D341Med (cell line): ENCODE measurements at regions not wholly inside any gene's neighbourhood (a gene's known extent, or its start where the extent isn't known, plus 50 kb on each side); places are given as distances from the start of the nearest gene placed in this dataset.
"Not testable (repeated sequence)": the region's sequence is repeated elsewhere in the genome, so short reads cannot be mapped to it uniquely, and the experiment has no call there.

Experiments used
- DNase-seq: peaks from one replicate; pipeline ENCODE4 v3.0.0; 2012; ENCODE audit warnings: low spot score

- no peak for DNase-seq
These were observed 76.9 kb upstream of the EED start for GRCh38 chr11:86167499-86168164.

DNA sequence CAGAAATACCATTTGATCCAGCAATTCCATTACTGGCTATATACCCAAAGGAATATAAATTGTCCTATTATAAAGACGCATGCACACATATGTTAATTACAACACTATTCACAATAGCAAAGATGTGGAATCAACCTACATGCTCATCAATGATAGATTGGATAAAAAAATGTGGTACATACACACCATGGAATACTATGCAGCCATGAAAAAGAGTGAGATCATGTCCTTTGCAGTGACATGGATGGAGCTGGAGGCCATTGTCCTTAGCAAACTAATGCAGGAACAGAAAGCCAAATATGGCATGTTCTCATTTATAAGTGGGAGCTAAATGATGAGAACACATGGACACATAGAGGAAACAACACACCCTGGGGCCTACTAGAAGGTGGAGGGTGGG is 78.3 kb upstream of the EED start:
- not testable (repeated sequence) for DNase-seq

- DNase-seq, result no peak
These were observed 80.4 kb upstream of the EED start for GRCh38 chr11:86164106-86164505.

DNA sequence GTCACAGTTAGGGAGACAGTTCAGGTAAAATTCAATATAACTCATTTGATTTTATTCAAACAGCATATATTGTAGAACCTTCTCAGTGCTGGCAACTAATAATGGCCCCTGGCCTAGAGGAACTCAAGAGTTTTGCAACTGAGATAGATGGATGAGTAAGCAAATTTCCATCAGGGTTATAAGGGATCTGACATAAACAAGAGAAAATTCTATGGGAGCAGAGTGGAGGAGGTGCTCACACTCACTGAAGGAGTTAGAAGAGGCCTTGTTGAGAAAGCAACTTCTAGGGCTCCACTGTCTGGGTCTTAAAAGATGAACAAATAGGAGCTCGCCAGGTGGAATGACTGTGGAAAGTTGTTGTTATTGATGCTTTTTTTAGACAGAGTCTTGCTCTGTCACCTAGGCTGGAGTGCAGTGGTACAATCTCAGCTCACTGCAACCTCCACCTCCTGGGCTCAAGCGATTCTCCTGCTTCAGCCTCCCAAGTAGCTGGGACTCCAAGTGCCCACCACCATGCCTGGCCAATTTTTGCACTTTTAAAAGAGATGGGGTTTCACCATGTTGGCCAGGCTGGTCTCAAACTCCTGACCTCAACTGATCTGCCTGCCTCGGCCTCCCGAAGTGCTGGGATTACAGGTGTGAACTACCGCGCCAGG is 81.2 kb upstream of the EED start:
- DNase-seq, result not testable (repeated sequence)

GRCh38 chr11:86162239-86162638 is 82.3 kb upstream of the EED start:
- no peak for DNase-seq

DNA sequence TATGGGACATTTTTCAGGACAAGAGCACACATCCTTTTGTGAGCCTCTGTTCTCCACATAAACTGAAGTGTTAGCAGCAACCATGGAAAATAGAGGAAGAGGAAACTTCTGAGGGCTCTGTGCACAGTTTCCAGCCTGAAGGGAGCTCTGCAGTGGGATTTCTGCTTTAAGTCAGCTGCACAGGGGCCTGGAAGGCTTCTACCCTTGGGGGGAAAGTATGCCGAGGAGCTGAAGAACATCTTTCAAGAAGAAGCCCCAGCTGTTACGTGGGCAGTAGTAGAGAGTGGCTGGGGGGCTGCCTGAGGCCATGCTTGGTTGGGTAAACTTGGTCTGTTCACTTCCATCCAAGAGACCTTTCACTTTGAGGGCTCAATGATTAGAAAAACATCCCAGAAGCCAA is 82.7 kb upstream of the EED start:
- no peak for DNase-seq

DNA sequence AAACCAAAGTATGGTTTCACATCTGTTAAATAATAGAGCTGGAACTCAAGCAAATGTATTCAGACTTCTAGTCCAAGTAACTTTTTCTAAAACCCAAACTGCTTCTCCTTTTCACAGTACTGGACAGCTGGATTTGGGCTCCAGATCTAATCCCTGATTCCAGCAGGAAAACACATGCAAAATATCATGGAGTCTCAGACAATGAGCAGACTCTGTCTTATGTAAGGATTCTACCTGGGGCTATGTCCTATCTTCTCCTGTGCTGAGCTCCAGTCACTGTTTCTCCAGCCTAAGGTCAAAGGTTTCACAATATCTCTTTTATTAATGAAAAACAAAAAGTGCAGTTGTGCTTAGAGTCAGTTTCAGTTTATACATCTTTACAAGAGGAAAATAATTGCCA is 83.2 kb upstream of the EED start:
- DNase-seq, result no peak

DNA sequence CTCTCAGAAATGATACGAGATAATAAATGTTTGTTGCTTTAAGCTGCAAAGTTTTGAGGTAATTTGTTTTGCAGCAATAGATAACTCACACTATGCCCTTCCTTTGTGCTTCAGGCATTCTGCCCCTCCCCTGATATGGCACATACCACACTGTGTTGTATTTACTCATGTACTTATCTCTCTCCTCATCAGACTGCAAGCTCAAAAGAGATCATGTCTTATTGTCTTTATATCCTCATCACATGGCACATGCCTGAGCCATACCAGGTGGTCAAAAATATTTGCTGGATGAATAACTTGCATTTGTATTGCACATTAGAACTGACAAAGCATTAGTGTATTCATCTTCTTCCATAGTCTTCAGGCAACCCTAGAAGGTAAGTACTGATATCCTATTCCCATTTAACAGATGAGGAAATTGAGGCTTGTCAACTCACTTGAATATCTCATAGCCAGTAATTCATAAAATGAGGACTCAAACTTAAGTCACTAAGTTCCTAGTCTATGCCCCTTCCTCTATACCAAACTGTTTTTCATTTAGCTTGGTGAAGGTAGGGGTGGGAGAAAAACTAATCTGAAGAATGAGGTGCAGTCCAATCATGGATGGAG is 83.9 kb upstream of the EED start:
- DNase-seq, result no peak

GRCh38 chr11:86159581-86159891 is 85.0 kb upstream of the EED start:
- no peak for DNase-seq

DNA sequence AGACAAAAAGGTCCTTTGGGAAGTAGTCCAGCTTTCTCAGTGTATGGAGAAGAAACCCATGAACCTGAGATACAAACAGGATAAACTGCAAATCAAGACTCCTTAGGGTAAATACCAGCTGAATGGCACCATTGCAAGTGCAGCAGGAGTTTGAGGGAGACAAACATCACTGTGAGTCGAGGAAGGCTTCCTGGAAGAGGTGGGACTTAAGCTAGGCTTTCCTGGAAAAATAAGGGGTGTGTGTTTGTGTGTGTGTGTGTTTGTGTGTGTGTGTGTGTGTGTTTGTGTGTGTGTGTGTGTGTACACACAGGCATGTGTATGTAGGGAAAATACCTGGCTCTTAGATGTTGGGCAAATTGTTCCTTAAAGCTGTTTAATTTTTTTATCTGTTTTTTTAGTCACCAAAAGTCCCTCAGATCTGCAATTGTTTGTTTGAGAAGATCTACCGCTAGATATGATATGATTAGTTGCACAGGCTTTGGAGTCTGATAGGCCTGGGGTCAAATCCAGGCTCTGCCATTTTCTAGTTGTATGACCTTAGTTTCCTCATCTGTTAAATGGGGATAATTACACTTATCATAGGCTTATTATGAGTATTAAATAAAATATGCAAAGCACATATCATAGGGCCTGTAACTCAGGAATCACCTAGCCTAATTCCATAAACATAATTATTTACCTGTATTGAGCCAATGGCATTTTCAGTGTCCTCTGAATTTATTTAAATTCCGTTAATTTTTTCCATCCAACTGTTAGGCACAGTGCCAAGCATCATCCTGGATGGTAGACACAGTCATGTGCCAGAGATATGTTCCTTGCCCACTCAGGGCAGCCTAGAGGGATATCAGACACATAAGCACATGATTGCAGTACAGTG is 85.6 kb upstream of the EED start:
- no peak for DNase-seq

- no peak for DNase-seq
These were observed 86.7 kb upstream of the EED start for GRCh38 chr11:86157797-86158378.

- DNase-seq, result no peak
These were observed 87.6 kb upstream of the PICALM start for GRCh38 chr11:86156397-86156955.

DNA sequence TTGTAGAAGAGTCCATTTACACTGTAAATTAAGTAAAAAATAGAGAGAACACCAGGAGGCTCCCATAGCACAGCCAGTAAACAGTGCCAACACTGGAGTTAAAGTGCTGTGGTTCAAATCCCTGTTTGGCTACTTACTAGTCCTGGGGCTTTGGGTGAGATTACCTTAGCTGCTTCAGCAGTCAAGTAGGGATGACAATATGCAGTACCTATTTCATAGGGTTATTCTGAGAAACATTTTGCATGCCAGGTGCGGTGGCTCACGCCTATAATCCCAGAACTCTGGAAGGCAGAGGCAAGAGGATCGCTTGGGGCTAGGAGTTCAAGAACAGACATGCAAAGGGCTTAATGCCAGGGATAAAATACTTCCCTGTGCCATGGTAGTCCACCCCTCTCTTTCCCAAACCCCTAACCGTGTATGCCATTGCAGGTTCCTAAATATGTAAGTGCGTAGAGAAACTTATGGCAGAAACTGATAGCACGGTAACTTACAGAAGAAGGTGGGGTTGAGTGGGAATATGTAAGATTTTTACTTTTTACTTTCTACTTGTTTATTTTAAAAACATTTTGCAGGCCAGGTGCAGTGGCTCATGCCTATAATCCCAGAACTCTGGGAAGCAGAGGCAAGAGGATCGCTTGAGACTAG is 86.4 kb upstream of the PICALM start:
- no peak for DNase-seq

DNA sequence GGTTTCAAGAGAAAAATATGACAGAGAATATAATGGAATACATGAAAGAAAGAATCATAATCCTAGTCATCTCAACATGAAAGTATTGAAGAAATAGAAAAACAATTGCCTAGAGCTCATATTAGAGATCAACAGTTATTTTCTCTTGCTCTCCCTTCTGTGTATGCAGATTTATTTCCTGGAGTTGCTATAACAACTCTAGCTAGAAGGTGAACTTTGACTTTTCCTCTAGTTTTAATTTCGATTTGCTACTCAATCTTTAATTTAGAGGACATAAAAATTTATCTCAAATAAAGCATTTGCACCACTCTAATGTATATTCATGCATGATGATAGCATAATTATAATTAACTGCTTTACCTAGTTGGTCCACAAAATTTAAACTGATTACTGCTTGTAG is 84.6 kb upstream of the PICALM start:
- no peak for DNase-seq

GRCh38 chr11:86152901-86153300 is 84.0 kb upstream of the PICALM start:
- DNase-seq, result no peak

DNA sequence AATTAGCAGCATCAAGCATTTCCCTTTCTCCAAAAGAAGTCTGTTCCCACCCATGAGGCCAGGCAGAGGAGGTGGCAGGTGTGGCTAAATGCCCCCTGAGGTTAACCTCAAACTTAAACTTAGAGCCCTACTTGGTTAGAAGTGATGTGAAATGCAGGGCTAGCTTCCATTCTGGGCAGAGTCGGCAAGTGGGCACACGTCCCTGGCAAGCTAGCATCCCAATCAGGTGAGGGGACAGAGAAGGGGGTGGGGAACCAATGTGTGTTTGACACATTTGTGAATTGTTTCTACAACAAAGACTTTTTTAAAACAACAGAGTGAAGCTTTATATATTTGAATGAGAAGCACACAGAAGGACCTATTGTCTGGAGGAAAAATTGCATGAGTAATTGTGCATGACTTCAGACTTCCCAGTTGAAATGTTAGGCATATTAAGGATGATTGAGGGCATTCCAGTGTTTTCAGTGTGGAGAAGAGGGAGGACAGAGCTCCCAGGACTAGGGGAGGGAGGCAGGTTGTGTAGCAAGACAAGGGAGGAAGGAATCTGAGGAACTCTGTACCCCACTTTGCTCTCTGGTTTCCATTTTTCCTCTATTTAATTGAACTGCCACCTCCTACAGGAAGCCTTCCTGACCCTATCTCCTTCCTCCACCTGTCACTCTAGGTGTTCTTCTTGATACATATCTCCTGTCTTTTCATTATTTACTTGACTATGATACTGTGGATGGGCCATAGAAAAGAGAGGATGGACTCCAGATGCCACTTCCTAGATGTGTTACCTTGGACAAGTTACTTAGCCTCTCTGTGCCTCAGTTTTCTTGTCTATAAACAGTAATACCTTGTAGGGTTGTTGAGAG is 83.3 kb upstream of the PICALM start:
- no peak for DNase-seq

- DNase-seq, result no peak
These were observed 82.5 kb upstream of the PICALM start for GRCh38 chr11:86151174-86152005.

- no peak for DNase-seq
These were observed 81.9 kb upstream of the PICALM start for GRCh38 chr11:86150847-86151173.

DNA sequence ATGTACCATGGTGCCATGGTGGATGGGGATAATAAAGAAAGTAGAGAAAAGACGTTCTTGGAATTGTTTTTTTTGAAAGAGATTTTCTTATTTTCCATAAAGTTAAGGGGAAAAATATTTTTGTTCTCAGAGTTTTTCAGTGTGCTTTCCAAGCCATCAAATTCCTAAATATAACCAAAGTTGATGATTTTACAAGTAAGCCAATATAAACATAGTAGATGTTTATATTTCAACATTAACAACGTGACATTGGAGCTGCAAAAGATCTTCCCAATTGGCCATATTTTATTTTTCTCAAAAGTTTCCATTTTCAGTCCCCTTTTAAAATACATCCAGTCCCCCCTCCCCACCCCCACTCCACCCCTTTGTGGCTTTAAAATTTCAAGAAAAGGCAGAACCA is 80.9 kb upstream of the PICALM start:
- no peak for DNase-seq

- DNase-seq, result no peak
These were observed 79.5 kb upstream of the PICALM start for GRCh38 chr11:86148345-86148747.
